ENCODE measurements at regions not wholly inside any gene's neighbourhood (a gene's known extent, or its start where the extent isn't known, plus 50 kb on each side); places are given as distances from the start of the nearest gene placed in this dataset.
"Not testable (repeated sequence)": the region's sequence is repeated elsewhere in the genome, so short reads cannot be mapped to it uniquely, and the experiment has no call there.

GRCh38 chr13:38283346-38283745 is 66.3 kb upstream of the UFM1 start:
- H3K9ac ChIP-seq (ENCODE audit: low read depth in 1 of 2, low read length in 2 of 2), result no peak overlapping the region
- H3K36me3 ChIP-seq (ENCODE audit: control insufficient read depth in 2 of 2, insufficient read depth in 2 of 2, low read length in 2 of 2), result no peaks in the 10 kb centered on the region
- H3K4me3 ChIP-seq (ENCODE audit: low read length in 2 of 2), result no peak overlapping the region
- H3K4me1 ChIP-seq (ENCODE audit: control insufficient read depth in 2 of 2, insufficient read depth in 2 of 2, low read length in 2 of 2), result no peaks in the 10 kb centered on the region
- H3K9me3 ChIP-seq (ENCODE audit: control insufficient read depth in 2 of 2, low read length in 2 of 2), result no peaks in the 10 kb centered on the region
- no peaks in the 10 kb centered on the region for H3K27me3 ChIP-seq (ENCODE audit: control insufficient read depth in 2 of 2, insufficient read depth in 2 of 2, low read length in 2 of 2)
- H3K27ac ChIP-seq (ENCODE audit: low read depth in 2 of 2, low read length in 2 of 2), result no peak overlapping the region

- Histone ChIP-seq H3K27me3 (ENCODE audit: control insufficient read depth in 2 of 2, insufficient read depth in 2 of 2, low read length in 2 of 2) (no peaks in the 10 kb centered on the region), H3K4me3 (ENCODE audit: low read length in 2 of 2) (no peak overlapping the region), H3K9me3 (ENCODE audit: control insufficient read depth in 2 of 2, low read length in 2 of 2) (no peaks in the 10 kb centered on the region), H3K4me1 (ENCODE audit: control insufficient read depth in 2 of 2, insufficient read depth in 2 of 2, low read length in 2 of 2) (no peaks in the 10 kb centered on the region), H3K27ac (ENCODE audit: low read depth in 2 of 2, low read length in 2 of 2) (no peak overlapping the region), H3K36me3 (ENCODE audit: control insufficient read depth in 2 of 2, insufficient read depth in 2 of 2, low read length in 2 of 2) (no peaks in the 10 kb centered on the region), H3K9ac (ENCODE audit: low read depth in 1 of 2, low read length in 2 of 2) (no peak overlapping the region)
Measured at GRCh38 chr13:38265132-38265497, 84.5 kb upstream of the UFM1 start.

DNA sequence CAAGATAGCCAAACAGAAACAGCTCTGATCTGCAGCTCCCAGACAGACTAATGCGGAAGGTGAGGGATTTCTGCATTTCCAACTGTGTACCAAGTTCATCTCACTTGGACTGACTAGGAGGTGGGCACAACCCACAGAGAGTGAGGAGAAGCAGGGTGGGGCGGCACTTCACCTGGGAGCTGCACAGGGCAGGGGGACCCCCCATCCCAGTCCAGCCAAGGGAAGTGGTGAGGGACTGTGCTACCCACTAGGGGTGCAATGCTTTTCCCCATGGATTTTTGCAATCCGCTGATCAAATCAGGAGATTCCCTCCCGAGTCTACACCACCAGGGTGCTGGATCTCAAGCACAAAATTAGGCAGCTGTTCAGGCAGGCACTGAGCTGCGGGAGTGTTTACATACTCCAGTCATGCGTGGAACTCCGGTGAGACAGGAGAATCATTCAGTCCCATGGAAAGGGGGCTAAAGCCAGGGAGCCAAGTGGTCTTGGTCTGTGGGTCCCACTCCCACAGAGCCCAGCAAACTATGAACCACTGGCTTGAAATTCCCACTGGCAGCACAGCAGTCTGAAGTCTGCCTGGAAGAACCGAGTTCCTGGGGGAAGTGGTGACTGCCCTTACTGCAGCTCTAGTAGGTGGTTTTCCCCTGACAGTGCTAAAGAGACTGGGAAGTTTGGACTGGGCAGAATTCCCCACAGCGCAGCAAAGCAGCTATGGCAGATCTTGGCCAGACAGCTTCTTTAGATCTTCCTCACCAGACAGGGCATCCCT is 85.1 kb upstream of the UFM1 start:
- Histone ChIP-seq H3K27ac (ENCODE audit: low read depth in 2 of 2, low read length in 2 of 2) (no peak overlapping the region), H3K4me3 (ENCODE audit: low read length in 2 of 2) (no peak overlapping the region), H3K27me3 (ENCODE audit: control insufficient read depth in 2 of 2, insufficient read depth in 2 of 2, low read length in 2 of 2) (no peaks in the 10 kb centered on the region), H3K4me1 (ENCODE audit: control insufficient read depth in 2 of 2, insufficient read depth in 2 of 2, low read length in 2 of 2) (no peaks in the 10 kb centered on the region), H3K9ac (ENCODE audit: low read depth in 1 of 2, low read length in 2 of 2) (no peak overlapping the region), H3K9me3 (ENCODE audit: control insufficient read depth in 2 of 2, low read length in 2 of 2) (no peaks in the 10 kb centered on the region), H3K36me3 (ENCODE audit: control insufficient read depth in 2 of 2, insufficient read depth in 2 of 2, low read length in 2 of 2) (no peaks in the 10 kb centered on the region)

GRCh38 chr13:38262211-38262610 is 87.4 kb upstream of the UFM1 start:
- Histone ChIP-seq H3K27me3 (ENCODE audit: control insufficient read depth in 2 of 2, insufficient read depth in 2 of 2, low read length in 2 of 2) (no peaks in the 10 kb centered on the region), H3K4me3 (ENCODE audit: low read length in 2 of 2) (no peak overlapping the region), H3K36me3 (ENCODE audit: control insufficient read depth in 2 of 2, insufficient read depth in 2 of 2, low read length in 2 of 2) (no peaks in the 10 kb centered on the region), H3K27ac (ENCODE audit: low read depth in 2 of 2, low read length in 2 of 2) (no peak overlapping the region), H3K4me1 (ENCODE audit: control insufficient read depth in 2 of 2, insufficient read depth in 2 of 2, low read length in 2 of 2) (no peaks in the 10 kb centered on the region), H3K9ac (ENCODE audit: low read depth in 1 of 2, low read length in 2 of 2) (no peak overlapping the region), H3K9me3 (ENCODE audit: control insufficient read depth in 2 of 2, low read length in 2 of 2) (no peaks in the 10 kb centered on the region)

DNA sequence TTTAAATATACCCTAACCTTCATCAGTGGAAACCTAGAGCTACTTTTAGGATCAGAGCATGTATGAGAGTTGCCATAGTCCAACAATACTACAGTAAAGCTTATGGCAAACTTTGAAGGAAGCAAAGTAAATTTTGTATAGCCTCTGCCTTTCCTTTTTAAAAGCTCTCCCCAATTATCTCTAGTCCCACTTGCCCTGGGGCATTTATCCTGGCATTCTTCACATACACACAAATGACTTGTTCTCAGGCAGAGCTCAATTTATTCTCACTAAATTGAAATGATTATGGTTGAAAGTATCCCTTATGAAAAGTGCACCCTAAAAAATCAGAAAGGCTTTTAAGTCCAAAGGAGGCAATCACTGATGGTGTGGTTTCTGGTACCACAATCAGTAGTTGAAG is 94.1 kb upstream of the UFM1 start:
- Histone ChIP-seq H3K36me3 (ENCODE audit: control insufficient read depth in 2 of 2, insufficient read depth in 2 of 2, low read length in 2 of 2) (no peaks in the 10 kb centered on the region), H3K4me1 (ENCODE audit: control insufficient read depth in 2 of 2, insufficient read depth in 2 of 2, low read length in 2 of 2) (no peaks in the 10 kb centered on the region), H3K27me3 (ENCODE audit: control insufficient read depth in 2 of 2, insufficient read depth in 2 of 2, low read length in 2 of 2) (no peaks in the 10 kb centered on the region), H3K9ac (ENCODE audit: low read depth in 1 of 2, low read length in 2 of 2) (no peak overlapping the region), H3K27ac (ENCODE audit: low read depth in 2 of 2, low read length in 2 of 2) (no peak overlapping the region), H3K4me3 (ENCODE audit: low read length in 2 of 2) (no peak overlapping the region), H3K9me3 (ENCODE audit: control insufficient read depth in 2 of 2, low read length in 2 of 2) (no peaks in the 10 kb centered on the region)

DNA sequence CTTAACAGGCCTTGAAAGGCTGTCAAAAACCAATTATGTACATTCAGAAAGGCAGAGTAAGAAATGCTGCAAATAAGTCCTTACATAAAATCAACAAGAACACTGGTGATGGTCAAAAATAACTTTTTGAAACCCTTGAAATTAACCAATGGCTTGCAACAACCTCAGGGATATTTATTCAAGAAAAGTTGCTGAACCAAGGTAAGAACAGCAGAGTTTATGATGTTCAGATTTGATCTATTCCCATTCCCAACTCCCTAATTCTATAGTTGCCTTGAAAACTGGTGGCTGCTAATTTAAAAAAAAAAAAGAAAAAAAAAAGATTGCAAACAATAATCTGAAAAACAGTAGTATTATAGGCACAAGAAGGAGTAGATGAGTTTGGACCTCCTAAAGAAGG is 109.8 kb upstream of the UFM1 start:
- no peak overlapping the region for H3K27ac ChIP-seq (ENCODE audit: low read depth in 2 of 2, low read length in 2 of 2)
- no peaks in the 10 kb centered on the region for H3K9me3 ChIP-seq (ENCODE audit: control insufficient read depth in 2 of 2, low read length in 2 of 2)
- no peaks in the 10 kb centered on the region for H3K4me1 ChIP-seq (ENCODE audit: control insufficient read depth in 2 of 2, insufficient read depth in 2 of 2, low read length in 2 of 2)
- no peaks in the 10 kb centered on the region for H3K36me3 ChIP-seq (ENCODE audit: control insufficient read depth in 2 of 2, insufficient read depth in 2 of 2, low read length in 2 of 2)
- H3K9ac ChIP-seq (ENCODE audit: low read depth in 1 of 2, low read length in 2 of 2), result no peak overlapping the region
- H3K4me3 ChIP-seq (ENCODE audit: low read length in 2 of 2), result no peak overlapping the region
- H3K27me3 ChIP-seq (ENCODE audit: control insufficient read depth in 2 of 2, insufficient read depth in 2 of 2, low read length in 2 of 2), result no peaks in the 10 kb centered on the region

- no peak overlapping the region for H3K9ac ChIP-seq (ENCODE audit: low read depth in 1 of 2, low read length in 2 of 2)
- no peak overlapping the region for H3K27ac ChIP-seq (ENCODE audit: low read depth in 2 of 2, low read length in 2 of 2)
- no peaks in the 10 kb centered on the region for H3K9me3 ChIP-seq (ENCODE audit: control insufficient read depth in 2 of 2, low read length in 2 of 2)
- no peaks in the 10 kb centered on the region for H3K36me3 ChIP-seq (ENCODE audit: control insufficient read depth in 2 of 2, insufficient read depth in 2 of 2, low read length in 2 of 2)
- H3K4me1 ChIP-seq (ENCODE audit: control insufficient read depth in 2 of 2, insufficient read depth in 2 of 2, low read length in 2 of 2), result no peaks in the 10 kb centered on the region
- H3K4me3 ChIP-seq (ENCODE audit: low read length in 2 of 2), result no peak overlapping the region
- no peaks in the 10 kb centered on the region for H3K27me3 ChIP-seq (ENCODE audit: control insufficient read depth in 2 of 2, insufficient read depth in 2 of 2, low read length in 2 of 2)
Measured at GRCh38 chr13:38228322-38228721, 121.3 kb upstream of the UFM1 start.

GRCh38 chr13:38226496-38226895 is 123.2 kb upstream of the UFM1 start:
- Histone ChIP-seq H3K9me3 (ENCODE audit: control insufficient read depth in 2 of 2, low read length in 2 of 2) (no peaks in the 10 kb centered on the region), H3K4me3 (ENCODE audit: low read length in 2 of 2) (no peak overlapping the region), H3K36me3 (ENCODE audit: control insufficient read depth in 2 of 2, insufficient read depth in 2 of 2, low read length in 2 of 2) (no peaks in the 10 kb centered on the region), H3K9ac (ENCODE audit: low read depth in 1 of 2, low read length in 2 of 2) (no peak overlapping the region), H3K27ac (ENCODE audit: low read depth in 2 of 2, low read length in 2 of 2) (no peak overlapping the region), H3K27me3 (ENCODE audit: control insufficient read depth in 2 of 2, insufficient read depth in 2 of 2, low read length in 2 of 2) (no peaks in the 10 kb centered on the region), H3K4me1 (ENCODE audit: control insufficient read depth in 2 of 2, insufficient read depth in 2 of 2, low read length in 2 of 2) (no peaks in the 10 kb centered on the region)

DNA sequence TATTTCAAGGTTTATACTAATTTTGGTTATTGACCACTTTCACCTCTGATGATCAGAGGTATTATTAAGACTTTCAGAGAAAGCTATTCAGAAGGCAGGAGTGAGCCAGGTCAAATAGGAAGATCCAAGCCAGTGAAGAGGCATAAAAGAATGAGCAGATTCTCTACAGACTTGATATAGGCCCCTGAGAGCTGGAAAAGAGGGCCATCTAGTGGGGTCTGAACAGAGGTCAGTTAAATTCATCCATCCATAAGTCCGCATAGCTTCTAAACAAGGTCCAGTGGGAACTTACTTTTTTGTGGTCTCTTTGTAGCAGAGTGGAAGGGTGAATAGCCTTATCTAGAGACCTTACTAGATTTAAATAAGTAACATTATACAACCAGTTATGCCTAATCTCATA is 126.6 kb upstream of the UFM1 start:
- no peaks in the 10 kb centered on the region for H3K27me3 ChIP-seq (ENCODE audit: control insufficient read depth in 2 of 2, insufficient read depth in 2 of 2, low read length in 2 of 2)
- H3K9me3 ChIP-seq (ENCODE audit: control insufficient read depth in 2 of 2, low read length in 2 of 2), result no peaks in the 10 kb centered on the region
- H3K27ac ChIP-seq (ENCODE audit: low read depth in 2 of 2, low read length in 2 of 2), result no peak overlapping the region
- H3K9ac ChIP-seq (ENCODE audit: low read depth in 1 of 2, low read length in 2 of 2), result no peak overlapping the region
- no peaks in the 10 kb centered on the region for H3K36me3 ChIP-seq (ENCODE audit: control insufficient read depth in 2 of 2, insufficient read depth in 2 of 2, low read length in 2 of 2)
- no peak overlapping the region for H3K4me3 ChIP-seq (ENCODE audit: low read length in 2 of 2)
- H3K4me1 ChIP-seq (ENCODE audit: control insufficient read depth in 2 of 2, insufficient read depth in 2 of 2, low read length in 2 of 2), result no peaks in the 10 kb centered on the region

DNA sequence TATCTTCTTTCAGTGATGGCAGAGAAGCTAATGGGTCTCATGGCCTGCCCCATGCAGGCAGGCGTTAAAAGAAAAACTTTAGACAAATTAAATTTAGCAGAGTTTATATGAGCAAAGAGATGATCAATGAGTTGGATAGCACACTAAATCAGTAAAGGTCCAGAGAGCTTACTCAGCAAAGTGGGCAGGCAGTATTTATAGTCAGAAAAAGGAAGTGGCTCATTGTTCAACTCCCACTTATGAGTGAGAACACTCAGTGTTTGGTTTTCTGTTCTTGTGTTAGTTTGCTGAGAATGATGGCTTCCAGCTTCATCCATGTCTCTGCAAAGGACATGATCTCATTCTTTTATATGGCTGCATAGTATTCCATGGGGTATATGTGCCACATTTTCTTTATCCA is 128.5 kb upstream of the UFM1 start:
- not testable (repeated sequence) for H3K4me1 ChIP-seq (ENCODE audit: control insufficient read depth in 2 of 2, insufficient read depth in 2 of 2, low read length in 2 of 2); H3K36me3 ChIP-seq (ENCODE audit: control insufficient read depth in 2 of 2, insufficient read depth in 2 of 2, low read length in 2 of 2); H3K4me3 ChIP-seq (ENCODE audit: low read length in 2 of 2); H3K27me3 ChIP-seq (ENCODE audit: control insufficient read depth in 2 of 2, insufficient read depth in 2 of 2, low read length in 2 of 2); H3K9ac ChIP-seq (ENCODE audit: low read depth in 1 of 2, low read length in 2 of 2); H3K27ac ChIP-seq (ENCODE audit: low read depth in 2 of 2, low read length in 2 of 2); H3K9me3 ChIP-seq (ENCODE audit: control insufficient read depth in 2 of 2, low read length in 2 of 2)

GRCh38 chr13:38216181-38216580 is 133.5 kb upstream of the UFM1 start:
- Histone ChIP-seq H3K9me3 (ENCODE audit: control insufficient read depth in 2 of 2, low read length in 2 of 2) (no peaks in the 10 kb centered on the region), H3K27me3 (ENCODE audit: control insufficient read depth in 2 of 2, insufficient read depth in 2 of 2, low read length in 2 of 2) (no peaks in the 10 kb centered on the region), H3K27ac (ENCODE audit: low read depth in 2 of 2, low read length in 2 of 2) (no peak overlapping the region), H3K9ac (ENCODE audit: low read depth in 1 of 2, low read length in 2 of 2) (no peak overlapping the region), H3K36me3 (ENCODE audit: control insufficient read depth in 2 of 2, insufficient read depth in 2 of 2, low read length in 2 of 2) (no peaks in the 10 kb centered on the region), H3K4me1 (ENCODE audit: control insufficient read depth in 2 of 2, insufficient read depth in 2 of 2, low read length in 2 of 2) (no peaks in the 10 kb centered on the region), H3K4me3 (ENCODE audit: low read length in 2 of 2) (no peak overlapping the region)

Data from mucosa of rectum (tissue), 2 donors.